ENCODE measurements at regions not wholly inside any gene's neighbourhood (a gene's known extent, or its start where the extent isn't known, plus 50 kb on each side); places are given as distances from the start of the nearest gene placed in this dataset.
"Not testable (repeated sequence)": the region's sequence is repeated elsewhere in the genome, so short reads cannot be mapped to it uniquely, and the experiment has no call there.

- H3K27me3 Mint-ChIP-seq: peaks cover 18% of the 10 kb centered on the region
- H3K27ac Mint-ChIP-seq: no peak overlapping the region
- H3K36me3 Mint-ChIP-seq (ENCODE audit: low read depth): no peaks in the 10 kb centered on the region
- H3K9me3 Mint-ChIP-seq: no peaks in the 10 kb centered on the region
- H3K4me3 Mint-ChIP-seq: no peak overlapping the region
- no peak for ATAC-seq (replicated peaks)
- no peaks in the 10 kb centered on the region for H3K4me1 Mint-ChIP-seq
These were observed 107.1 kb downstream of the EBLN1 start for GRCh38 chr10:22110761-22111160.

DNA sequence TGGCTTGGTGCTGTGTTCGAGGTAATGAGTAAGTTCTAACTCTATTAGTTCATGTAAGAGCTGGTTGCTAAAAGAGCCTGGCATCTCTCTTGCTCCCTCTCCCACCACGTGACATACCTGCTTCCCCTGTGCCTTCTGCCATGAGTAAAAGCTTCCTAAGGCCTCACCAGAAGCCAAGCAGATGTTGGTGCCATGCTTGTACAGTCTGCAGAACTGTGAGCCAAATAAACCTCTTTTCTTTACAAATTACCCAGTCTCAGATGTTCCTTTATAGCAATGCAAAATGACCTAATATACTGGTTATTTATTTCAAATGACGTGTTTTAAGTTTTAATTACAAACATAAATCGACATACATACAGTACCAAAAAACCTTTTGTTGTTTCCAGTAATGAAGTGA lies 101.7 kb upstream of the DNAJC1 start:
- Mint-ChIP-seq H3K4me3 (no peak overlapping the region), H3K27me3 (peaks cover 5% of the 10 kb centered on the region), H3K9me3 (no peaks in the 10 kb centered on the region), H3K36me3 (ENCODE audit: low read depth) (no peaks in the 10 kb centered on the region), H3K4me1 (no peaks in the 10 kb centered on the region), H3K27ac (no peak overlapping the region)
- ATAC-seq (replicated peaks): no peak

- ATAC-seq (replicated peaks): peak; percentile 55
- H3K36me3 Mint-ChIP-seq (ENCODE audit: low read depth): no peaks in the 10 kb centered on the region
- H3K4me1 Mint-ChIP-seq: no peaks in the 10 kb centered on the region
- H3K4me3 Mint-ChIP-seq: no peak overlapping the region
- H3K27me3 Mint-ChIP-seq: peaks cover 5% of the 10 kb centered on the region
- H3K27ac Mint-ChIP-seq: no peak overlapping the region
- H3K9me3 Mint-ChIP-seq: no peaks in the 10 kb centered on the region
These were observed 100.4 kb upstream of the DNAJC1 start for GRCh38 chr10:22103701-22104470.

GRCh38 chr10:22097696-22098095 lies 94.2 kb upstream of the DNAJC1 start:
- H3K4me1 Mint-ChIP-seq: no peaks in the 10 kb centered on the region
- no peak overlapping the region for H3K27ac Mint-ChIP-seq
- no peaks in the 10 kb centered on the region for H3K9me3 Mint-ChIP-seq
- no peak for ATAC-seq (replicated peaks)
- peaks cover 7% of the 10 kb centered on the region for H3K27me3 Mint-ChIP-seq
- H3K4me3 Mint-ChIP-seq: no peak overlapping the region
- no peaks in the 10 kb centered on the region for H3K36me3 Mint-ChIP-seq (ENCODE audit: low read depth)

- H3K4me3 Mint-ChIP-seq; H3K36me3 Mint-ChIP-seq (ENCODE audit: low read depth); H3K4me1 Mint-ChIP-seq; H3K27ac Mint-ChIP-seq; H3K27me3 Mint-ChIP-seq; H3K9me3 Mint-ChIP-seq; ATAC-seq (replicated peaks): not testable (repeated sequence)
These were observed 87.7 kb upstream of the DNAJC1 start for GRCh38 chr10:22091260-22091659.

GRCh38 chr10:22087402-22087738 lies 83.8 kb upstream of the DNAJC1 start:
- Mint-ChIP-seq H3K36me3 (ENCODE audit: low read depth) (no peaks in the 10 kb centered on the region), H3K27ac (no peak overlapping the region), H3K4me1 (no peaks in the 10 kb centered on the region), H3K4me3 (no peak overlapping the region), H3K9me3 (no peaks in the 10 kb centered on the region), H3K27me3 (peaks cover 28% of the 10 kb centered on the region)
- no peak for ATAC-seq (replicated peaks)

DNA sequence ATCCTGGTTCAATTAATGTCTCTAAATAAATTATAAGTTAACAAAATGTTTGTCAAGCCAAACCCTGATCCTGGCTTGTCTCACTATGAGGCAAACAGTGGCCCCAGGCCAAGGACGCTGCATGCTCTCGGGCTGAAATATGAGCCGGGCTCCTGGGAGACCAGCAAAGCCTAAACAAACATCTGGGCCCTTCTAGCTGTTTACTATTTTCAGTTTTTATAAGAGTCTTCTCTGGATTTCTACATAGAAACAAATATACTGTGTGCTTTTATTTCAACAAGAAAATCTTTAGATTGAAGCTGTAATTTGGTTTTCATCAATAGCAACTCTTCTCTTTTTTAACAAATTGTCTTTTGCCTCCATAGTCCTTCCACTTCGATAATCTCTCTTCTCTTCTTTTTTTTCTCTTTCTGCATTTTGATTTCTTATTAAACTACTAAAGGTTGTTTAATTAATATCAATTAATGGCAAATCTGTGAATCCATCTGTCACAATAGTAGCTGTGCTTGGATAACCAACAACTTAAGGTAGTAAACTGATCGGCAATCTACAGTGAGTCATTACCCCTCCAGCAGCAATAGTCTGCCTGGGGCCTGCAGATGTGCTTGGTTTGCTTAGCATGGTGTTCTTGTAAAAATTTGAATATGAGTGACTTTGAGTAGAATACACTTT lies 83.3 kb upstream of the DNAJC1 start:
- H3K9me3 Mint-ChIP-seq: no peaks in the 10 kb centered on the region
- no peak overlapping the region for H3K27ac Mint-ChIP-seq
- H3K4me3 Mint-ChIP-seq: no peak overlapping the region
- H3K36me3 Mint-ChIP-seq (ENCODE audit: low read depth): no peaks in the 10 kb centered on the region
- H3K4me1 Mint-ChIP-seq: no peaks in the 10 kb centered on the region
- peaks cover 32% of the 10 kb centered on the region for H3K27me3 Mint-ChIP-seq
- ATAC-seq (replicated peaks): no peak

DNA sequence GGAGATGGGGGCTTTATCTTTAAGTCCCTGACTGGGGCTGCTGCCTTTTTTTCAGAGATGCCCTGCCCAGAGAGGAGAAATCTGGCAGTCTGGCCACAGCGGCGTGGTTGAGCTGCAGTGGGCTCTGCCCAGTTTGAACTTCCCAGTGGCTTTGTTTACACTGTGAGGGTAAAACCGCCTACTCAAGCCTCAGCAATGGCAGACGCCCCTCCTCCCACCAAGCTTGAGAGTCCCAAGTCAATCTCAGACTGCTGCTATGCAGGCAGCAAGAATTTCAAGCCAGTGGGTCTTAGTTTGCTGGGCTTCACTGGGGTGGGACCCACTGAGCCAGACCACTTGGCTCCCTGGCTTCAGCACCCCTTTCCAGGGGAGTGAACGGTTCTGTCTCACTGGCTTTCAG lies 76.4 kb upstream of the DNAJC1 start:
- H3K4me1 Mint-ChIP-seq; H3K36me3 Mint-ChIP-seq (ENCODE audit: low read depth); H3K27ac Mint-ChIP-seq; ATAC-seq (replicated peaks); H3K4me3 Mint-ChIP-seq; H3K9me3 Mint-ChIP-seq: not testable (repeated sequence)
- peaks cover 42% of the 10 kb centered on the region for H3K27me3 Mint-ChIP-seq

GRCh38 chr10:22071332-22071731 lies 67.8 kb upstream of the DNAJC1 start:
- Mint-ChIP-seq H3K4me1 (no peaks in the 10 kb centered on the region), H3K36me3 (ENCODE audit: low read depth) (no peaks in the 10 kb centered on the region), H3K27me3 (peaks cover 12% of the 10 kb centered on the region), H3K9me3 (peaks cover 26% of the 10 kb centered on the region), H3K4me3 (no peak overlapping the region), H3K27ac (no peak overlapping the region)
- ATAC-seq (replicated peaks): no peak

GRCh38 chr10:22067091-22067490 lies 63.6 kb upstream of the DNAJC1 start:
- ATAC-seq (replicated peaks): no peak
- H3K27ac Mint-ChIP-seq: no peak overlapping the region
- no peaks in the 10 kb centered on the region for H3K4me1 Mint-ChIP-seq
- peaks cover 8% of the 10 kb centered on the region for H3K27me3 Mint-ChIP-seq
- no peak overlapping the region for H3K4me3 Mint-ChIP-seq
- H3K9me3 Mint-ChIP-seq: peaks cover 20% of the 10 kb centered on the region
- H3K36me3 Mint-ChIP-seq (ENCODE audit: low read depth): no peaks in the 10 kb centered on the region

DNA sequence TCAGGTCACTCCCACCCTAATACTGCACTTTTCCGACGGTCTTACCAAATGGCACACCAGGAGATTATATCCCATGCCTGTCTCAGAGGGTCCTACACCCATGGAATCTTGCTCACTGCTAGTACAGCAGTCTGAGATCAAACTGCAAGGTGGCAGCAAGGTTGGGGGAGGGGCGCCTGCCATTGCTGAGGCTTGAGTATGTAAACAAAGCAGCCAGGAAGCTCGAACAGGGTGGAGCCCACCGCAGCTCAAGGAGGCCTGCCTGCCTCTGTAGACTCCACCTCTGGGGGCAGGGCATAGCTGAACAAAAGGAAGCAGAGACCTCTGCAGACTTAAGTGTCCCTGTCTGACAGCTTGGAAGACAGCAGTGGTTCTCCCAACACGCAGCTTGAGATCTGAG lies 57.5 kb upstream of the DNAJC1 start:
- not testable (repeated sequence) for H3K9me3 Mint-ChIP-seq; H3K36me3 Mint-ChIP-seq (ENCODE audit: low read depth); H3K27me3 Mint-ChIP-seq; H3K27ac Mint-ChIP-seq; ATAC-seq (replicated peaks); H3K4me1 Mint-ChIP-seq
- H3K4me3 Mint-ChIP-seq: peak overlapping the region; percentile 11

- Mint-ChIP-seq H3K27me3 (peaks cover 3% of the 10 kb centered on the region), H3K36me3 (ENCODE audit: low read depth) (no peaks in the 10 kb centered on the region), H3K9me3 (peaks cover 6% of the 10 kb centered on the region), H3K4me3 (no peak overlapping the region), H3K4me1 (peaks cover 6% of the 10 kb centered on the region), H3K27ac (no peak overlapping the region)
- ATAC-seq (replicated peaks): no peak
These were observed 54.7 kb upstream of the DNAJC1 start for GRCh38 chr10:22058201-22058600.

GRCh38 chr10:22054961-22055360 lies 51.4 kb upstream of the DNAJC1 start:
- Mint-ChIP-seq H3K9me3 (peaks cover 13% of the 10 kb centered on the region), H3K4me3 (no peak overlapping the region), H3K27ac (no peak overlapping the region), H3K27me3 (peaks cover 3% of the 10 kb centered on the region), H3K36me3 (ENCODE audit: low read depth) (no peaks in the 10 kb centered on the region), H3K4me1 (peaks cover 6% of the 10 kb centered on the region)
- ATAC-seq (replicated peaks): no peak
